ENCODE measurements at regions not wholly inside any gene's neighbourhood (a gene's known extent, or its start where the extent isn't known, plus 50 kb on each side); places are given as distances from the start of the nearest gene placed in this dataset.
"Not testable (repeated sequence)": the region's sequence is repeated elsewhere in the genome, so short reads cannot be mapped to it uniquely, and the experiment has no call there.

- TF ChIP-seq, protein P1, sequence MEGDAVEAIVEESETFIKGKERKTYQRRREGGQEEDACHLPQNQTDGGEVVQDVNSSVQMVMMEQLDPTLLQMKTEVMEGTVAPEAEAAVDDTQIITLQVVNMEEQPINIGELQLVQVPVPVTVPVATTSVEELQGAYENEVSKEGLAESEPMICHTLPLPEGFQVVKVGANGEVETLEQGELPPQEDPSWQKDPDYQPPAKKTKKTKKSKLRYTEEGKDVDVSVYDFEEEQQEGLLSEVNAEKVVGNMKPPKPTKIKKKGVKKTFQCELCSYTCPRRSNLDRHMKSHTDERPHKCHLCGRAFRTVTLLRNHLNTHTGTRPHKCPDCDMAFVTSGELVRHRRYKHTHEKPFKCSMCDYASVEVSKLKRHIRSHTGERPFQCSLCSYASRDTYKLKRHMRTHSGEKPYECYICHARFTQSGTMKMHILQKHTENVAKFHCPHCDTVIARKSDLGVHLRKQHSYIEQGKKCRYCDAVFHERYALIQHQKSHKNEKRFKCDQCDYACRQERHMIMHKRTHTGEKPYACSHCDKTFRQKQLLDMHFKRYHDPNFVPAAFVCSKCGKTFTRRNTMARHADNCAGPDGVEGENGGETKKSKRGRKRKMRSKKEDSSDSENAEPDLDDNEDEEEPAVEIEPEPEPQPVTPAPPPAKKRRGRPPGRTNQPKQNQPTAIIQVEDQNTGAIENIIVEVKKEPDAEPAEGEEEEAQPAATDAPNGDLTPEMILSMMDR (IDR thresholded peaks at IDR 0.05; ENCODE audit: control insufficient read depth, insufficient read depth, low read depth, low read length, missing control alignments), result no peak
- no peak overlapping the region for H3K4me3 ChIP-seq (ENCODE audit: control insufficient read depth, low read depth, low read length)
- DNase-seq (ENCODE audit: low read depth), result no peak
Observed at GRCh38 chr2:83823229-83823628, 635.9 kb downstream of the SUCLG1 start.

GRCh38 chr2:83817511-83817910, 641.6 kb downstream of the SUCLG1 start:
- no peak overlapping the region for H3K4me3 ChIP-seq (ENCODE audit: control insufficient read depth, low read depth, low read length)
- no peak for DNase-seq (ENCODE audit: low read depth)
- TF ChIP-seq, protein P1 (IDR thresholded peaks at IDR 0.05; ENCODE audit: control insufficient read depth, insufficient read depth, low read depth, low read length, missing control alignments), result peak; percentile 3

- TF ChIP-seq, protein P1 (IDR thresholded peaks at IDR 0.05; ENCODE audit: control insufficient read depth, insufficient read depth, low read depth, low read length, missing control alignments), result no peak
Observed at GRCh38 chr2:83808878-83809277, 650.2 kb downstream of the SUCLG1 start.

DNA sequence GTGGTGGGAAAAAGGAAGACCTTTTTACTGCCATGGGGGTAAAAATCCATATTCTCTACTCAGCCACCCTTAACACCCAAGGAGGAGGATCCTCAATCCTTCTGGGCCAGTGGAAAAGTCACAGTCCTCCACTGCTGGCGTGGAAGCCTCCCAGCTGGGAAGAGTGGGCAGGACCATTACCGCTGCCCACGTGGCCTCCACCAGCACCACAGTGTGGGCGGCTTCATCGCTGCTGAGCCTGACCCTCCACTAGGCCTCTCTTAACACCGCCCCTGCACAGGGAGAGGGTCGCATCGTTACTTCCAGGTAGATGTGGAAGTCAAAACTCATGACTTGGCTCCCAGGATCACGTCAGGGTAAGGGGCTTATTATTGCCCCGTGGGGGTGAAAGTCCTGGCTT, 656.5 kb downstream of the SUCLG1 start:
- TF ChIP-seq, protein P1 (IDR thresholded peaks at IDR 0.05; ENCODE audit: control insufficient read depth, insufficient read depth, low read depth, low read length, missing control alignments), result no peak
- DNase-seq (ENCODE audit: low read depth), result no peak
- H3K4me3 ChIP-seq (ENCODE audit: control insufficient read depth, low read depth, low read length), result no peak overlapping the region

More at GRCh38 chr2:83808878-83809277, 650.2 kb downstream of the SUCLG1 start:
- no peak for DNase-seq (ENCODE audit: low read depth)
- H3K4me3 ChIP-seq (ENCODE audit: control insufficient read depth, low read depth, low read length), result no peak overlapping the region

GRCh38 chr2:83795777-83796176, 663.3 kb downstream of the SUCLG1 start:
- no peak overlapping the region for H3K4me3 ChIP-seq (ENCODE audit: control insufficient read depth, low read depth, low read length)
- TF ChIP-seq, protein P1 (IDR thresholded peaks at IDR 0.05; ENCODE audit: control insufficient read depth, insufficient read depth, low read depth, low read length, missing control alignments), result no peak
- no peak for DNase-seq (ENCODE audit: low read depth)

DNA sequence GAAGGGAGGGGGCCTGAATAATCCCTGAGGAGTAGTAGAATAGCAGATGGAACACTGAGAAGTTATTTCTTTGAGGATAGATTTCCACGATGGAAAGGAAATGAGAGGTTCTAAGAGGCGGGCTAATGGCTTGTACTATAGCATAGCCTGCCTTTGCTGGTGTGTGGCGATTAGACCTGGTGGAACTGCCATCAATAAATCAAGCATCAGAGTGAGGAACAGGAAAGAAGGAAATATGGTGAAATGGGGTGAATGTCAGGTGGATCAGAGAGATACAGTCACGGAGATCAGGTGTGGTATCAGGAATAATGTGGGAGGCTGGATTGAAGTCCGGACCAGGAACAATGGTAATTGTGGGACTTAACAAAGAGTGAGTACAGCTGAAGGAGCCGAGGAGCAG, 668.6 kb downstream of the SUCLG1 start:
- not testable (repeated sequence) for DNase-seq (ENCODE audit: low read depth); H3K4me3 ChIP-seq (ENCODE audit: control insufficient read depth, low read depth, low read length)

GRCh38 chr2:83789674-83790073, 669.4 kb downstream of the SUCLG1 start:
- H3K4me3 ChIP-seq (ENCODE audit: control insufficient read depth, low read depth, low read length); DNase-seq (ENCODE audit: low read depth): not testable (repeated sequence)

DNA sequence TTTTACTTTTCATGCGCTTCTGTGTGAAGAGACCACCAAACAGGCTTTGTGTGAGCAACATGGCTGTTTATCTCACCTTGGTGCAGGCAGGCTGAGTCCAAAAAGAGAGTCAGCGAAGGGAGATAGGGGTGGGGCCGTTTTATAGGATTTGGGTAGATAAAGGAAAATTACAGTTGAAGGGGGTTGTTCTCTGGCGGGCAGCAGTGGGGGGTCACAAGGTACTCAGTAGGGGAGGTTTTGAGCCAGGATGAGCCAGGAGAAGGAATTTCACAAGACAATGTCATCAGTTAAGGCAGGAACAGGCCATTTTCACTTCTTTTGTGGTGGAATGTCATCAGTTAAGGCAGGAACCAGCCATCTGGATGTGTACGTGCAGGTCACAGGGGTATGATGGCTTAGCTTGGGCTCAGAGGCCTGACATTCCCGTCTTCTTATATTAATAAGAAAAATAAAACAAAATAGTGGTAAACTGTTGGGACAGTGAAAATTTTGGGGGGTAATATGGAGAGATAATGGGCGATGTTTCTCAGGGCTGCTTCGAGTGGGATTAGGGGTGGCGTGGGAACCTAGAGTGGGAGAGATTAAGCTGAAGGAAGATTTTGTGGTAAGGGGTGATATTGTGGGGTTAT, 670.0 kb downstream of the SUCLG1 start:
- not testable (repeated sequence) for H3K4me3 ChIP-seq (ENCODE audit: control insufficient read depth, low read depth, low read length); DNase-seq (ENCODE audit: low read depth)
